Fibroblast of lung (primary cell): ENCODE measurements at regions not wholly inside any gene's neighbourhood (a gene's known extent, or its start where the extent isn't known, plus 50 kb on each side); places are given as distances from the start of the nearest gene placed in this dataset.

ENCODE experiments used
- EZH2 ChIP-seq: IDR thresholded peaks from 2 replicates; pipeline ENCODE4 v1.5.1; 2012; ENCODE audit warnings: low read length, control low read depth, mild to moderate bottlenecking; ENCODE audit errors: missing control alignments
- TF ChIP-seq, protein P1 (sequence below), 2 donors: IDR thresholded peaks in 1 of 2; conservative IDR thresholded peaks in 1 of 2; 1 replicate in 1 of 2; 2 replicates in 1 of 2; pipeline ENCODE4 v1.5.1; 2011 to 2012; ENCODE audit warnings: low read length in 2 of 2, control low read depth in 1 of 2, inconsistent platforms in 1 of 2, low read depth in 1 of 2, mild to moderate bottlenecking in 1 of 2

DNA sequence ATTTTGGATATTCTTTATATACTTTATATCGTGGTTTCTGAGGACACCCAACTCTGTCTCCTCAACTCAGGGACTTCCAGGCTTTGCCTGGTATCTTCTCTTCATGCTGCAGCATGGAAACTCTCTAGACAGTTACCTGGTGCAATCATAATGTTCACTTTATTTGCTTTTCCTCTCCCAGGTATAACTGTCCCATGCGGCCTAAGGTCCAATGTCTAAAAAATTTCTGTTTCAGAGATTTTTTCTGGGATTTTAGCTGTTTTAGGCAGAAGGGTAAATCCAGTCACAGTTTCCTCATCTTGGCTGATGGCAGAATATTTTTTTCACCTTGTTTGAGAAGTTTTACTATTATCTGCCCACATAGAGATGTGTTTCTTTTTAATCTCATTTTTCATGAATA lies 139.9 kb upstream of the KCNMB2 start:
- no peak for TF ChIP-seq EZH2
- TF ChIP-seq, protein P1, sequence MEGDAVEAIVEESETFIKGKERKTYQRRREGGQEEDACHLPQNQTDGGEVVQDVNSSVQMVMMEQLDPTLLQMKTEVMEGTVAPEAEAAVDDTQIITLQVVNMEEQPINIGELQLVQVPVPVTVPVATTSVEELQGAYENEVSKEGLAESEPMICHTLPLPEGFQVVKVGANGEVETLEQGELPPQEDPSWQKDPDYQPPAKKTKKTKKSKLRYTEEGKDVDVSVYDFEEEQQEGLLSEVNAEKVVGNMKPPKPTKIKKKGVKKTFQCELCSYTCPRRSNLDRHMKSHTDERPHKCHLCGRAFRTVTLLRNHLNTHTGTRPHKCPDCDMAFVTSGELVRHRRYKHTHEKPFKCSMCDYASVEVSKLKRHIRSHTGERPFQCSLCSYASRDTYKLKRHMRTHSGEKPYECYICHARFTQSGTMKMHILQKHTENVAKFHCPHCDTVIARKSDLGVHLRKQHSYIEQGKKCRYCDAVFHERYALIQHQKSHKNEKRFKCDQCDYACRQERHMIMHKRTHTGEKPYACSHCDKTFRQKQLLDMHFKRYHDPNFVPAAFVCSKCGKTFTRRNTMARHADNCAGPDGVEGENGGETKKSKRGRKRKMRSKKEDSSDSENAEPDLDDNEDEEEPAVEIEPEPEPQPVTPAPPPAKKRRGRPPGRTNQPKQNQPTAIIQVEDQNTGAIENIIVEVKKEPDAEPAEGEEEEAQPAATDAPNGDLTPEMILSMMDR (conservative IDR thresholded peaks at IDR 0.05 in 1 of 2, IDR thresholded peaks at IDR 0.05 in 1 of 2; ENCODE audit: low read depth in 1 of 2, low read length in 2 of 2): no peak
